Astrocyte (in vitro differentiated cells and primary cell): ENCODE measurements at regions not wholly inside any gene's neighbourhood (a gene's known extent, or its start where the extent isn't known, plus 50 kb on each side); places are given as distances from the start of the nearest gene placed in this dataset.

Source experiments
- CTCF ChIP-seq: IDR thresholded peaks from 2 replicates; pipeline ENCODE4 v1.5.1; 2011; ENCODE audit warnings: low read depth, mild to moderate bottlenecking, inconsistent platforms, low read length, moderate library complexity; ENCODE audit not compliant: insufficient read depth
- EZH2 ChIP-seq: IDR thresholded peaks from 2 replicates; pipeline ENCODE4 v1.6.1; 2012; ENCODE audit warnings: mild to moderate bottlenecking, low read length, inconsistent platforms; ENCODE audit not compliant: insufficient read depth

- TF ChIP-seq CTCF (no peak), EZH2 (no peak)
Observed at GRCh38 chrX:10327651-10328050, 170.9 kb downstream of the CLCN4 start.
